ENCODE measurements at regions not wholly inside any gene's neighbourhood (a gene's known extent, or its start where the extent isn't known, plus 50 kb on each side); places are given as distances from the start of the nearest gene placed in this dataset.

DNA sequence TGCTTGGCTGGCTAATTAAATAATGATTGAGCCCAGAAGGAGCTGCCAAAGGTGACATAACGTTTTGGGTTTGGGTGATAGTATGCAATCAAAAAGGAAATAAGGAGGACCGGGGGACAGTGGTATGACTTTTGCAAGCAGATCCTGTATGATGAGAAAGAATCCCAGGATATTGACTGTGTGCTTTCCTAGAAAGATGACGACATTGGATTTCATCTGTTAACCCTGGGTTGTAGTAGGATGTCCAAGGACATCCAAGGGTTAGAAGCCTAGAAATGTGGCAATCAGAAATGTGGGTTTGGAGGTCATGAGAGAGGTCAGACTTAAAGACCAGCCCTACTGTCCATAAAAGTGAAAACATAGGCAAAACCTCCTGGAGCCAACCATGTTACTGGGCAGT is 50.3 kb upstream of the HMHB1 start:
- no peaks in the 10 kb centered on the region for H3K9me3 ChIP-seq
- DNase-seq, result no peak
- no peak overlapping the region for H3K27ac ChIP-seq
- no peaks in the 10 kb centered on the region for H3K36me3 ChIP-seq
- TF ChIP-seq POLR2A (IDR thresholded peaks at IDR 0.05), result no peak
- TF ChIP-seq, protein P1, sequence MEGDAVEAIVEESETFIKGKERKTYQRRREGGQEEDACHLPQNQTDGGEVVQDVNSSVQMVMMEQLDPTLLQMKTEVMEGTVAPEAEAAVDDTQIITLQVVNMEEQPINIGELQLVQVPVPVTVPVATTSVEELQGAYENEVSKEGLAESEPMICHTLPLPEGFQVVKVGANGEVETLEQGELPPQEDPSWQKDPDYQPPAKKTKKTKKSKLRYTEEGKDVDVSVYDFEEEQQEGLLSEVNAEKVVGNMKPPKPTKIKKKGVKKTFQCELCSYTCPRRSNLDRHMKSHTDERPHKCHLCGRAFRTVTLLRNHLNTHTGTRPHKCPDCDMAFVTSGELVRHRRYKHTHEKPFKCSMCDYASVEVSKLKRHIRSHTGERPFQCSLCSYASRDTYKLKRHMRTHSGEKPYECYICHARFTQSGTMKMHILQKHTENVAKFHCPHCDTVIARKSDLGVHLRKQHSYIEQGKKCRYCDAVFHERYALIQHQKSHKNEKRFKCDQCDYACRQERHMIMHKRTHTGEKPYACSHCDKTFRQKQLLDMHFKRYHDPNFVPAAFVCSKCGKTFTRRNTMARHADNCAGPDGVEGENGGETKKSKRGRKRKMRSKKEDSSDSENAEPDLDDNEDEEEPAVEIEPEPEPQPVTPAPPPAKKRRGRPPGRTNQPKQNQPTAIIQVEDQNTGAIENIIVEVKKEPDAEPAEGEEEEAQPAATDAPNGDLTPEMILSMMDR (IDR thresholded peaks at IDR 0.05), result no peak
- H3K27me3 ChIP-seq, result no peaks in the 10 kb centered on the region
- no peaks in the 10 kb centered on the region for H3K4me1 ChIP-seq
- H3K4me3 ChIP-seq, result no peak overlapping the region
- intact Hi-C loops (cut with DNase I; ENCODE audit: low total_unique reads), result no loop called here

DNA sequence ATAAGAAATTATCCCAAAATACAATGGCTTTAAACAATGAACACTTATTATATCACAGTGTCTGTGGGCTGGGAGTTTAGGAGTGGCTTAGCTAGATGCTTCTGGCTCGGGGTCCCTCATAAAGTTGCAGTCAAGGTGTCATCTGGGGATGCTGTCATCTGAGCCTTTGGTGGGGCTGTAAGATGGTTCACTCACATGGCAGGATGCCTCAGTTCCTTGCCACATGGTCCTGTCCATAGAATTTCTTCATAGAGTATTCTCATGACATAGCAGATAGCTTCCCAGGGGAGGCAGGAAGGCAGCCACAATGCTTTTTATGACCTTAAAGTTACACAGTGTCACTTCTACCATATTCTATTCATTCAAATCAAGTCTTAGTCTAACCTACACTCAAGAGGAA is 51.2 kb upstream of the HMHB1 start:
- no peak for TF ChIP-seq POLR2A (IDR thresholded peaks at IDR 0.05)
- TF ChIP-seq, protein P1 (IDR thresholded peaks at IDR 0.05), result no peak
- no peaks in the 10 kb centered on the region for H3K36me3 ChIP-seq
- intact Hi-C loops (cut with DNase I; ENCODE audit: low total_unique reads), result no loop called here
- no peak overlapping the region for H3K4me3 ChIP-seq
- DNase-seq, result no peak
- no peak overlapping the region for H3K27ac ChIP-seq
- no peaks in the 10 kb centered on the region for H3K4me1 ChIP-seq
- no peaks in the 10 kb centered on the region for H3K9me3 ChIP-seq
- no peaks in the 10 kb centered on the region for H3K27me3 ChIP-seq

DNA sequence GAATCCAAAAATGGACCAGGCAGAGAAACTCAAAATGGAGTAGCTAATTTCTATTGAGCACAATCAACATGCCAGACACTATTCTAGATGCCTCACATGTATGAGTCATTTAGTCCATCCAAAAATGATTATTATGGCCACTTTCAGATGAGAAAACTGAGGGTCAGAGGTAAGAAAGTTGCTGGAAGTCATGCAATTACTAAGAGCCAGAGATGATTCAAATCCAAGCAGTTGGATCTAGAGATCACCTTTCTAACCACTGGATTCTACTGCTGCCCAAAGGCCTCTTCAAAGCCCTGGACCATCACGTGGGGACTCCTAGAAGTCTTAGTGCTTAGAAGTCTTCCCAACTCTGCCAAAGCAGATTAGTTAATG is 51.8 kb upstream of the HMHB1 start:
- no peaks in the 10 kb centered on the region for H3K9me3 ChIP-seq
- DNase-seq, result no peak
- no peaks in the 10 kb centered on the region for H3K27me3 ChIP-seq
- H3K4me3 ChIP-seq, result no peak overlapping the region
- no peak for TF ChIP-seq POLR2A (IDR thresholded peaks at IDR 0.05)
- TF ChIP-seq, protein P1 (IDR thresholded peaks at IDR 0.05), result no peak
- no peaks in the 10 kb centered on the region for H3K36me3 ChIP-seq
- intact Hi-C loops (cut with DNase I; ENCODE audit: low total_unique reads), result no loop called here
- no peaks in the 10 kb centered on the region for H3K4me1 ChIP-seq
- H3K27ac ChIP-seq, result no peak overlapping the region

DNA sequence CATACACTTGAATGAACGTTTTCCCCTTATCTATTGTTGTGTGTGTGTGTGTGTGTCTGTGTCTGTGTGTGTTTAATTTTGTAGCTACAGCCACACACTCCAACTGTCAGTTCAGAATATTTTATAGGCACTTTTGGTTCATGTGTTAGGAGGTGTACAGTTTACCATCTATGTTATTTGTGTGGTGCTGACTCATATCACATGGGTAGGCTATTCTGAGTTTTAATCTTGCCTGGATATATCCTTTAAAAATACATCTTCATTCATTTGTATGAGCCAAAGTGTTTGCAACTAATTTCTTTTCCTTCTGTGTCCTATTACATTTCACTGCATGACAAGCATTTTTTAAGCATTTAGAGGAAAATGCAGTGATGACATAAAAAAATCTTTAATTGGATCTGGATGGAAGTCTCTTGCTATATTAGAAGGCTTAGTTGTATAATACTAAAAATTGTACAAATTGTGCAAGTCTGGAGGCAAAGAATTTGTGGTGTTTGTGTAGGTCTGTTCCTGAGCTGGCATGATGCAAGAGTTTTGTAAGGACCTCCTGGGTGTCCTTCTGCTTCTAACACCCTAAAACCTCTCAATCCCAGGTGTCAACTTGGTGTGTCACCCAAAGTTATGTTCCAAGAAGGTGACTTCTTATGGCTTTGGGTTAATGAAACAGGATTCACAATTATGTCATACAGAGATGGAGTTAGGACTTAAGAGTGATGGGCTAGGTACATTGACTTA is 52.4 kb upstream of the HMHB1 start:
- Histone ChIP-seq H3K27me3 (no peaks in the 10 kb centered on the region), H3K27ac (no peak overlapping the region), H3K9me3 (no peaks in the 10 kb centered on the region), H3K4me3 (no peak overlapping the region), H3K4me1 (no peaks in the 10 kb centered on the region), H3K36me3 (no peaks in the 10 kb centered on the region)
- DNase-seq, result no peak
- no peak for TF ChIP-seq POLR2A (IDR thresholded peaks at IDR 0.05)
- TF ChIP-seq, protein P1 (IDR thresholded peaks at IDR 0.05), result no peak
- intact Hi-C loops (cut with DNase I; ENCODE audit: low total_unique reads), result no loop called here

DNA sequence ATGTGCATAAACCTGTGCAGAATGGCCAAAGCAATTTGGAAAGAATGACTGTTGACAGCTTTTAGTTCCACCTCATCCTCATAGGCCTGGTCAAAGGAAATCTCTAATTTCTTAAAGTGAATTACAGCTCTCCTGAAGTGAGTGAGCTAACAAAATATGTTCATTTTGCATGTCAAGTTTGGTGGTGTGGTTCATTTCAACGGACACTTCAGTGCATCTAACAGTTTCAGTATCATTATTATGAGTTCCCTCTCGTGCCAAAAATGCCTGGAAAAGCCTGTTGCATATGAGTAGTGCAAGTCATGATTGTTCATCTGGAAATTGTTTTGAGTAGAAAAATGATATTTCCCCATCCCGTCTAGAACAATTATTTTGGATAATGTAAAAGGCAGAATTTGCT is 53.2 kb upstream of the HMHB1 start:
- intact Hi-C loops (cut with DNase I; ENCODE audit: low total_unique reads), result no loop called here
- H3K4me3 ChIP-seq, result no peak overlapping the region
- no peak for DNase-seq
- H3K27ac ChIP-seq, result no peak overlapping the region
- TF ChIP-seq POLR2A (IDR thresholded peaks at IDR 0.05), result no peak
- TF ChIP-seq, protein P1 (IDR thresholded peaks at IDR 0.05), result no peak
- no peaks in the 10 kb centered on the region for H3K27me3 ChIP-seq
- H3K9me3 ChIP-seq, result no peaks in the 10 kb centered on the region
- no peaks in the 10 kb centered on the region for H3K4me1 ChIP-seq
- H3K36me3 ChIP-seq, result no peaks in the 10 kb centered on the region

Measured in uterus (tissue), 3 donors.